Coronary artery (tissue), 2 donors: ENCODE measurements at regions not wholly inside any gene's neighbourhood (a gene's known extent, or its start where the extent isn't known, plus 50 kb on each side); places are given as distances from the start of the nearest gene placed in this dataset.
"Not testable (repeated sequence)": the region's sequence is repeated elsewhere in the genome, so short reads cannot be mapped to it uniquely, and the experiment has no call there.

Source experiments
- DNase-seq: peaks from one replicate; pipeline ENCODE4 v3.0.0-alpha.2; 2017; ENCODE audit warnings: low spot score
- H3K27ac ChIP-seq, 2 donors: fragments of 200-600 bp; sonication (generic); one replicate each; pipeline ENCODE4 v1.5.1; 2016 to 2019
- H3K4me3 ChIP-seq: fragments of 200-600 bp; sonication (generic); 2 replicates; pipeline ENCODE4 v1.5.1; 2016; ENCODE audit warnings: mild to moderate bottlenecking, moderate library complexity
- CTCF ChIP-seq: fragments of 200-600 bp; sonication (generic); IDR thresholded peaks from one replicate; pipeline ENCODE4 v1.5.1; 2019; ENCODE audit warnings: antibody characterized with exemption

- Histone ChIP-seq H3K27ac (no peak overlapping the region), H3K4me3 (no peak overlapping the region)
- TF ChIP-seq CTCF: no peak
- DNase-seq: no peak
Observed at GRCh38 chr17:62322313-62322712, 58.0 kb upstream of the EFCAB3 start.

GRCh38 chr17:62321451-62321850 lies 58.9 kb upstream of the EFCAB3 start:
- no peak for TF ChIP-seq CTCF
- H3K27ac ChIP-seq: no peak overlapping the region
- no peak overlapping the region for H3K4me3 ChIP-seq
- no peak for DNase-seq

GRCh38 chr17:62319846-62320245 lies 60.5 kb upstream of the EFCAB3 start:
- no peak for DNase-seq
- TF ChIP-seq CTCF: no peak
- H3K4me3 ChIP-seq: no peak overlapping the region
- no peak overlapping the region for H3K27ac ChIP-seq

- Histone ChIP-seq H3K27ac (no peak overlapping the region), H3K4me3 (no peak overlapping the region)
- no peak for DNase-seq
- TF ChIP-seq CTCF: no peak
Observed at GRCh38 chr17:62309396-62309795, 71.0 kb upstream of the EFCAB3 start.

- Histone ChIP-seq H3K27ac (no peak overlapping the region), H3K4me3 (no peak overlapping the region)
- no peak for DNase-seq
- TF ChIP-seq CTCF: no peak
Observed at GRCh38 chr17:62307196-62307595, 73.2 kb upstream of the EFCAB3 start.

- TF ChIP-seq CTCF: no peak
- Histone ChIP-seq H3K27ac (no peak overlapping the region), H3K4me3 (no peak overlapping the region)
- no peak for DNase-seq
Observed at GRCh38 chr17:62303476-62303875, 76.9 kb upstream of the EFCAB3 start.

- H3K4me3 ChIP-seq: no peak overlapping the region
- no peak overlapping the region for H3K27ac ChIP-seq
- DNase-seq: no peak
- no peak for TF ChIP-seq CTCF
Observed at GRCh38 chr17:62300697-62301096, 79.7 kb upstream of the EFCAB3 start.

GRCh38 chr17:62275290-62275689 lies 105.1 kb upstream of the EFCAB3 start:
- not testable (repeated sequence) for H3K4me3 ChIP-seq, DNase-seq, H3K27ac ChIP-seq

GRCh38 chr17:62268361-62268760 lies 112.0 kb upstream of the EFCAB3 start:
- not testable (repeated sequence) for H3K4me3 ChIP-seq, DNase-seq, H3K27ac ChIP-seq

- not testable (repeated sequence) for DNase-seq, H3K27ac ChIP-seq, H3K4me3 ChIP-seq
Observed at GRCh38 chr17:62264974-62265373, 115.4 kb upstream of the EFCAB3 start.

GRCh38 chr17:62255791-62256190 lies 124.6 kb upstream of the EFCAB3 start:
- not testable (repeated sequence) for H3K27ac ChIP-seq, H3K4me3 ChIP-seq, DNase-seq

GRCh38 chr17:62242076-62242475 lies 138.3 kb upstream of the EFCAB3 start:
- H3K27ac ChIP-seq, H3K4me3 ChIP-seq, DNase-seq: not testable (repeated sequence)
